ENCODE measurements at regions not wholly inside any gene's neighbourhood (a gene's known extent, or its start where the extent isn't known, plus 50 kb on each side); places are given as distances from the start of the nearest gene placed in this dataset.

DNA sequence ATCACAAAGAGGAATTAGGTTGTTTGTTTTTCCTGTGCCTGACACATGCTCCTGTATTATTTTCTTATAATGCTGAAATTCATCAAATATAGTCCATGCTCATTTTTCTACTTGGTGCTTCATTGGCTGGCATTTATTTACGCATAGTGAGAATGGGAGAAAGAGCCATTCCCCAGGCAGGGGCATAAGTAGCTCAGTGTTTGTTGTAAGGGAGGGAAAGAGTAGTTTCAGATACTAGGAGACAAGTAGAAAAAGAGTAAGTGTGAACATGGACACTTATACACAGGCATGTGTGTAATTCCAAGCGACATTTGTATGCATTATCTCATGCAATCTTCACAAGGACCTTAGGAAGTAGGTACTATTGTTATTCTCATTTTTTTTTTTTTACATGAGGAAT is 111.9 kb upstream of the UGP2 start:
- TF ChIP-seq, protein P1, sequence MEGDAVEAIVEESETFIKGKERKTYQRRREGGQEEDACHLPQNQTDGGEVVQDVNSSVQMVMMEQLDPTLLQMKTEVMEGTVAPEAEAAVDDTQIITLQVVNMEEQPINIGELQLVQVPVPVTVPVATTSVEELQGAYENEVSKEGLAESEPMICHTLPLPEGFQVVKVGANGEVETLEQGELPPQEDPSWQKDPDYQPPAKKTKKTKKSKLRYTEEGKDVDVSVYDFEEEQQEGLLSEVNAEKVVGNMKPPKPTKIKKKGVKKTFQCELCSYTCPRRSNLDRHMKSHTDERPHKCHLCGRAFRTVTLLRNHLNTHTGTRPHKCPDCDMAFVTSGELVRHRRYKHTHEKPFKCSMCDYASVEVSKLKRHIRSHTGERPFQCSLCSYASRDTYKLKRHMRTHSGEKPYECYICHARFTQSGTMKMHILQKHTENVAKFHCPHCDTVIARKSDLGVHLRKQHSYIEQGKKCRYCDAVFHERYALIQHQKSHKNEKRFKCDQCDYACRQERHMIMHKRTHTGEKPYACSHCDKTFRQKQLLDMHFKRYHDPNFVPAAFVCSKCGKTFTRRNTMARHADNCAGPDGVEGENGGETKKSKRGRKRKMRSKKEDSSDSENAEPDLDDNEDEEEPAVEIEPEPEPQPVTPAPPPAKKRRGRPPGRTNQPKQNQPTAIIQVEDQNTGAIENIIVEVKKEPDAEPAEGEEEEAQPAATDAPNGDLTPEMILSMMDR (IDR thresholded peaks at IDR 0.05; ENCODE audit: poor library complexity, severe bottlenecking): no peak
- TF ChIP-seq TAF1 (IDR thresholded peaks at IDR 0.05; ENCODE audit: low read depth) (no peak), POLR2AphosphoS5 (IDR thresholded peaks at IDR 0.05) (no peak), RAD21 (conservative IDR thresholded peaks at IDR 0.05) (no peak)
- TF ChIP-seq, protein P2, sequence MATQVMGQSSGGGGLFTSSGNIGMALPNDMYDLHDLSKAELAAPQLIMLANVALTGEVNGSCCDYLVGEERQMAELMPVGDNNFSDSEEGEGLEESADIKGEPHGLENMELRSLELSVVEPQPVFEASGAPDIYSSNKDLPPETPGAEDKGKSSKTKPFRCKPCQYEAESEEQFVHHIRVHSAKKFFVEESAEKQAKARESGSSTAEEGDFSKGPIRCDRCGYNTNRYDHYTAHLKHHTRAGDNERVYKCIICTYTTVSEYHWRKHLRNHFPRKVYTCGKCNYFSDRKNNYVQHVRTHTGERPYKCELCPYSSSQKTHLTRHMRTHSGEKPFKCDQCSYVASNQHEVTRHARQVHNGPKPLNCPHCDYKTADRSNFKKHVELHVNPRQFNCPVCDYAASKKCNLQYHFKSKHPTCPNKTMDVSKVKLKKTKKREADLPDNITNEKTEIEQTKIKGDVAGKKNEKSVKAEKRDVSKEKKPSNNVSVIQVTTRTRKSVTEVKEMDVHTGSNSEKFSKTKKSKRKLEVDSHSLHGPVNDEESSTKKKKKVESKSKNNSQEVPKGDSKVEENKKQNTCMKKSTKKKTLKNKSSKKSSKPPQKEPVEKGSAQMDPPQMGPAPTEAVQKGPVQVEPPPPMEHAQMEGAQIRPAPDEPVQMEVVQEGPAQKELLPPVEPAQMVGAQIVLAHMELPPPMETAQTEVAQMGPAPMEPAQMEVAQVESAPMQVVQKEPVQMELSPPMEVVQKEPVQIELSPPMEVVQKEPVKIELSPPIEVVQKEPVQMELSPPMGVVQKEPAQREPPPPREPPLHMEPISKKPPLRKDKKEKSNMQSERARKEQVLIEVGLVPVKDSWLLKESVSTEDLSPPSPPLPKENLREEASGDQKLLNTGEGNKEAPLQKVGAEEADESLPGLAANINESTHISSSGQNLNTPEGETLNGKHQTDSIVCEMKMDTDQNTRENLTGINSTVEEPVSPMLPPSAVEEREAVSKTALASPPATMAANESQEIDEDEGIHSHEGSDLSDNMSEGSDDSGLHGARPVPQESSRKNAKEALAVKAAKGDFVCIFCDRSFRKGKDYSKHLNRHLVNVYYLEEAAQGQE (IDR thresholded peaks at IDR 0.05; ENCODE audit: borderline replicate concordance): no peak

Measured in neural cell (in vitro differentiated cells).